KMS-11 (cell line): ENCODE measurements at regions not wholly inside any gene's neighbourhood (a gene's known extent, or its start where the extent isn't known, plus 50 kb on each side); places are given as distances from the start of the nearest gene placed in this dataset.

Experiments used
- H2AFZ ChIP-seq: fragments of 200-600 bp; sonication (generic); 2 replicates; pipeline ENCODE4 v1.6.1; 2016; ENCODE audit warnings: antibody characterized with exemption, mixed run types, low read depth
- H3K27ac ChIP-seq: fragments of 200-600 bp; sonication (generic); 2 replicates; pipeline ENCODE4 v1.6.1; 2016; ENCODE audit warnings: mild to moderate bottlenecking, mixed run types
- H3K27me3 ChIP-seq: fragments of 200-600 bp; sonication (generic); 2 replicates; pipeline ENCODE4 v1.6.1; 2017; ENCODE audit warnings: mild to moderate bottlenecking, low read depth, mixed run types, moderate library complexity; ENCODE audit not compliant: insufficient read depth
- H3K36me3 ChIP-seq: fragments of 200-600 bp; sonication (generic); 2 replicates; pipeline ENCODE4 v1.6.1; 2017; ENCODE audit warnings: mild to moderate bottlenecking, mixed run types; ENCODE audit not compliant: insufficient read depth
- H3K4me1 ChIP-seq: fragments of 200-600 bp; sonication (generic); 2 replicates; pipeline ENCODE4 v1.6.1; 2016; ENCODE audit warnings: mild to moderate bottlenecking, low read depth, mixed run types; ENCODE audit not compliant: poor library complexity, severe bottlenecking
- H3K4me2 ChIP-seq: fragments of 200-600 bp; sonication (generic); 2 replicates; pipeline ENCODE4 v1.7.0; 2016; ENCODE audit warnings: mild to moderate bottlenecking, mixed run types
- H3K4me3 ChIP-seq: fragments of 200-600 bp; sonication (generic); IDR thresholded peaks from 2 replicates; pipeline ENCODE4 v1.6.1; 2017; ENCODE audit warnings: low read depth, low read length, mixed read lengths; ENCODE audit not compliant: insufficient read depth
- H3K79me2 ChIP-seq: fragments of 200-600 bp; sonication (generic); 2 replicates; pipeline ENCODE4 v1.6.1; 2016; ENCODE audit warnings: low read depth, mixed run types; ENCODE audit not compliant: insufficient read depth
- H3K9ac ChIP-seq: fragments of 200-600 bp; sonication (generic); 2 replicates; pipeline ENCODE4 v1.6.1; 2016; ENCODE audit warnings: mild to moderate bottlenecking, mixed run types
- H4K20me1 ChIP-seq: fragments of 200-600 bp; sonication (generic); 2 replicates; pipeline ENCODE4 v1.6.1; 2016; ENCODE audit warnings: mild to moderate bottlenecking, mixed run types; ENCODE audit not compliant: insufficient read depth
- CTCF ChIP-seq: fragments of 200-600 bp; sonication (generic); conservative IDR thresholded peaks from 2 replicates; pipeline ENCODE4 v1.6.1; 2017; ENCODE audit warnings: low read depth, mild to moderate bottlenecking, antibody characterized with exemption, low read length, moderate library complexity, mixed read lengths

GRCh38 chr1:237976331-237976730, 85.6 kb upstream of the ZP4 start:
- H3K9ac ChIP-seq: no peak overlapping the region
- no peak overlapping the region for H3K4me2 ChIP-seq
- no peak overlapping the region for H3K27ac ChIP-seq
- no peaks in the 10 kb centered on the region for H3K4me1 ChIP-seq
- no peak for TF ChIP-seq CTCF
- no peaks in the 10 kb centered on the region for H4K20me1 ChIP-seq
- no peaks in the 10 kb centered on the region for H3K27me3 ChIP-seq
- H2AFZ ChIP-seq: no peak overlapping the region
- no peaks in the 10 kb centered on the region for H3K79me2 ChIP-seq
- H3K36me3 ChIP-seq: no peaks in the 10 kb centered on the region
- no peak overlapping the region for H3K4me3 ChIP-seq

- no peaks in the 10 kb centered on the region for H4K20me1 ChIP-seq
- no peaks in the 10 kb centered on the region for H3K79me2 ChIP-seq
- no peak overlapping the region for H3K27ac ChIP-seq
- H3K36me3 ChIP-seq: no peaks in the 10 kb centered on the region
- no peak for TF ChIP-seq CTCF
- H3K4me3 ChIP-seq: no peak overlapping the region
- H3K27me3 ChIP-seq: no peaks in the 10 kb centered on the region
- no peak overlapping the region for H3K4me2 ChIP-seq
- H3K9ac ChIP-seq: no peak overlapping the region
- H2AFZ ChIP-seq: no peak overlapping the region
- no peaks in the 10 kb centered on the region for H3K4me1 ChIP-seq
These were observed 85.2 kb upstream of the ZP4 start for GRCh38 chr1:237975903-237976302.

- H3K4me1 ChIP-seq: no peaks in the 10 kb centered on the region
- no peak overlapping the region for H3K9ac ChIP-seq
- no peaks in the 10 kb centered on the region for H3K27me3 ChIP-seq
- no peaks in the 10 kb centered on the region for H4K20me1 ChIP-seq
- no peak overlapping the region for H3K4me3 ChIP-seq
- no peak overlapping the region for H2AFZ ChIP-seq
- H3K79me2 ChIP-seq: no peaks in the 10 kb centered on the region
- H3K36me3 ChIP-seq: no peaks in the 10 kb centered on the region
- no peak overlapping the region for H3K4me2 ChIP-seq
- no peak for TF ChIP-seq CTCF
- no peak overlapping the region for H3K27ac ChIP-seq
These were observed 84.7 kb upstream of the ZP4 start for GRCh38 chr1:237975376-237975775.

- H4K20me1 ChIP-seq: no peaks in the 10 kb centered on the region
- no peak overlapping the region for H3K4me3 ChIP-seq
- H3K79me2 ChIP-seq: no peaks in the 10 kb centered on the region
- no peak for TF ChIP-seq CTCF
- H3K27ac ChIP-seq: no peak overlapping the region
- H2AFZ ChIP-seq: no peak overlapping the region
- no peak overlapping the region for H3K9ac ChIP-seq
- H3K36me3 ChIP-seq: no peaks in the 10 kb centered on the region
- H3K4me2 ChIP-seq: no peak overlapping the region
- H3K27me3 ChIP-seq: no peaks in the 10 kb centered on the region
- no peaks in the 10 kb centered on the region for H3K4me1 ChIP-seq
These were observed 81.5 kb upstream of the ZP4 start for GRCh38 chr1:237972186-237972585.

GRCh38 chr1:237962985-237963384, 72.3 kb upstream of the ZP4 start:
- no peak overlapping the region for H2AFZ ChIP-seq
- H3K4me1 ChIP-seq: no peaks in the 10 kb centered on the region
- no peak for TF ChIP-seq CTCF
- H3K27ac ChIP-seq: no peak overlapping the region
- H4K20me1 ChIP-seq: no peaks in the 10 kb centered on the region
- H3K36me3 ChIP-seq: no peaks in the 10 kb centered on the region
- no peak overlapping the region for H3K4me2 ChIP-seq
- no peak overlapping the region for H3K4me3 ChIP-seq
- H3K9ac ChIP-seq: no peak overlapping the region
- no peaks in the 10 kb centered on the region for H3K79me2 ChIP-seq
- H3K27me3 ChIP-seq: no peaks in the 10 kb centered on the region
